Smooth muscle cell (in vitro differentiated cells): ENCODE measurements at regions not wholly inside any gene's neighbourhood (a gene's known extent, or its start where the extent isn't known, plus 50 kb on each side); places are given as distances from the start of the nearest gene placed in this dataset.

Source experiments
- DNase-seq: peaks from one replicate; lab custom pipeline; 2025; ENCODE audit not compliant: unreplicated experiment; lab: John Stamatoyannopoulos, UW
- H2AFZ ChIP-seq: fragments of 200-600 bp; sonication (generic); 2 replicates; pipeline ENCODE4 v1.6.0; 2016; ENCODE audit warnings: antibody characterized with exemption, low read depth, mild to moderate bottlenecking
- H3F3A ChIP-seq: fragments of 200-600 bp; sonication (generic); 2 replicates; pipeline ENCODE4 v1.6.0; 2017; ENCODE audit warnings: antibody characterized with exemption, low read depth
- H3K27ac ChIP-seq: fragments of 200-600 bp; sonication (generic); 2 replicates; pipeline ENCODE4 v1.5.1; 2016; ENCODE audit warnings: low read depth, mild to moderate bottlenecking
- H3K27me3 ChIP-seq: fragments of 200-600 bp; sonication (generic); 2 replicates; pipeline ENCODE4 v1.6.1; 2016; ENCODE audit warnings: low read depth, mild to moderate bottlenecking
- H3K36me3 ChIP-seq: fragments of 200-600 bp; sonication (generic); 2 replicates; pipeline ENCODE4 v1.5.1; 2016; ENCODE audit warnings: low read depth
- H3K4me1 ChIP-seq: fragments of 200-600 bp; sonication (generic); 2 replicates; pipeline ENCODE4 v1.5.1; 2016; ENCODE audit warnings: low read depth
- H3K4me2 ChIP-seq: fragments of 200-600 bp; sonication (generic); 2 replicates; pipeline ENCODE4 v1.6.0; 2016; ENCODE audit warnings: mild to moderate bottlenecking
- H3K4me3 ChIP-seq: fragments of 200-600 bp; sonication (generic); 2 replicates; pipeline ENCODE4 v1.5.1; 2016; ENCODE audit warnings: mild to moderate bottlenecking
- H3K79me2 ChIP-seq: fragments of 200-600 bp; sonication (generic); 2 replicates; pipeline ENCODE4 v1.6.0; 2016; ENCODE audit warnings: low read depth, mild to moderate bottlenecking
- H3K9ac ChIP-seq: fragments of 200-600 bp; sonication (generic); 2 replicates; pipeline ENCODE4 v1.6.0; 2016; ENCODE audit warnings: low read depth
- H3K9me3 ChIP-seq: fragments of 200-600 bp; sonication (generic); replicated peaks from 2 replicates; pipeline ENCODE4 v1.5.1; 2016; ENCODE audit warnings: low read depth
- H4K20me1 ChIP-seq: fragments of 200-600 bp; sonication (generic); 2 replicates; pipeline ENCODE4 v1.6.0; 2016; ENCODE audit warnings: low read depth
- WGBS: methylation state at CpG from one replicate; pipeline ENCODE4 v1.1.7; 2016; ENCODE audit warnings: low lambda C conversion rate; 5-methylcytosine and 5-hydroxymethylcytosine counted together
- TF ChIP-seq, protein P1 (sequence below): fragments of 200-600 bp; sonication (generic); IDR thresholded peaks from 2 replicates; pipeline ENCODE4 v1.5.1; 2017; ENCODE audit warnings: borderline replicate concordance, mild to moderate bottlenecking, antibody characterized with exemption; ENCODE audit not compliant: insufficient read depth, poor library complexity, severe bottlenecking

DNA sequence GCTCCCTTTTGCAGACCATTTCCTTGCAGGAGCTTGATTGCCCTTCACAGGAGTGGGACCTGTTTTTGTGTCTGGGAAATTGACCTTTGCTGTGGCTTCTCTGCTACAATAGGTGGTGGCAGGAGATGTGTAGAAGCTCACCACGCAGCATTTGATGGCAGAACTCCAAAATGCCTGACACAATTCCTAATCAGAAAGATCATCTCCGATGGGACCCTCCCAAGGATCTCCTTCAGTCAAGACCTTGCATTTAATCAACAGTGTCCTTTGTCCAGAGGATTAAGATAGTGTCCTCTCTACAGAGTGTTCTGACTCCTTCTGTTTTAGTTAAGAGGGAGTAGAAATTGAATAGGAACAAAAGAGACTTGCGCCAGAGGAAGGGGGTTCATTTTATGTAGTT is 83.6 kb upstream of the DDHD1 start:
- Histone ChIP-seq H3K27ac (no peak overlapping the region), H2AFZ (no peak overlapping the region), H4K20me1 (no peaks in the 10 kb centered on the region), H3K79me2 (no peaks in the 10 kb centered on the region), H3K9ac (no peak overlapping the region), H3F3A (no peaks in the 10 kb centered on the region), H3K4me1 (no peaks in the 10 kb centered on the region), H3K27me3 (no peaks in the 10 kb centered on the region), H3K4me2 (no peak overlapping the region), H3K9me3 (no peaks in the 10 kb centered on the region), H3K36me3 (no peaks in the 10 kb centered on the region), H3K4me3 (no peak overlapping the region)
- no peak for DNase-seq
- TF ChIP-seq, protein P1, sequence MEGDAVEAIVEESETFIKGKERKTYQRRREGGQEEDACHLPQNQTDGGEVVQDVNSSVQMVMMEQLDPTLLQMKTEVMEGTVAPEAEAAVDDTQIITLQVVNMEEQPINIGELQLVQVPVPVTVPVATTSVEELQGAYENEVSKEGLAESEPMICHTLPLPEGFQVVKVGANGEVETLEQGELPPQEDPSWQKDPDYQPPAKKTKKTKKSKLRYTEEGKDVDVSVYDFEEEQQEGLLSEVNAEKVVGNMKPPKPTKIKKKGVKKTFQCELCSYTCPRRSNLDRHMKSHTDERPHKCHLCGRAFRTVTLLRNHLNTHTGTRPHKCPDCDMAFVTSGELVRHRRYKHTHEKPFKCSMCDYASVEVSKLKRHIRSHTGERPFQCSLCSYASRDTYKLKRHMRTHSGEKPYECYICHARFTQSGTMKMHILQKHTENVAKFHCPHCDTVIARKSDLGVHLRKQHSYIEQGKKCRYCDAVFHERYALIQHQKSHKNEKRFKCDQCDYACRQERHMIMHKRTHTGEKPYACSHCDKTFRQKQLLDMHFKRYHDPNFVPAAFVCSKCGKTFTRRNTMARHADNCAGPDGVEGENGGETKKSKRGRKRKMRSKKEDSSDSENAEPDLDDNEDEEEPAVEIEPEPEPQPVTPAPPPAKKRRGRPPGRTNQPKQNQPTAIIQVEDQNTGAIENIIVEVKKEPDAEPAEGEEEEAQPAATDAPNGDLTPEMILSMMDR = no peak
- 96% methylated on average over 3 of the region's 3 CpGs for WGBS

DNA sequence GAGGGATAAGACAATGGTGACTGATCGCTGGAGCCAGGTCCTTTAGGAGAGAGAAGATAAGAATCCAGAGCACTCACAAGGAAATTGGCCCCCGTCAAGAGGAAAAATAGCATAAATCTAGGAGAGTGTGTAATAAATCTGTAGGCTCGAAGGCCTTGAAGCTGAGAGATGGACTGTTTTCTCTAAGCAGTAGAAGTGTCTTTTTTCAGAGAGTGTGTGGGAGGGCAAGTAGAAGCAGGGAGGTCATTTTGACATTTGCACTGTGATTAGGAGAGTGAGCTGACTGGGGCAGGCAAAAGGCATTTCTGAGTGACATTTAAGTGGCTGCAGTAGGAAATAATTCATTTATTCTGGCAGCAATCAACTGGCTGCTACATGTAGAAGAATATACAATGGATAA is 78.0 kb upstream of the DDHD1 start:
- Histone ChIP-seq H3K79me2 (no peaks in the 10 kb centered on the region), H3K9me3 (no peaks in the 10 kb centered on the region), H3F3A (no peaks in the 10 kb centered on the region), H3K4me1 (no peaks in the 10 kb centered on the region), H3K27ac (no peak overlapping the region), H3K4me3 (no peak overlapping the region), H3K4me2 (no peak overlapping the region), H2AFZ (peak overlapping the region; percentile 65), H4K20me1 (no peaks in the 10 kb centered on the region), H3K36me3 (no peaks in the 10 kb centered on the region), H3K27me3 (no peaks in the 10 kb centered on the region), H3K9ac (no peak overlapping the region)
- TF ChIP-seq, protein P1 = no peak
- DNase-seq = no peak
- 28% methylated on average over 3 of the region's 3 CpGs for WGBS

DNA sequence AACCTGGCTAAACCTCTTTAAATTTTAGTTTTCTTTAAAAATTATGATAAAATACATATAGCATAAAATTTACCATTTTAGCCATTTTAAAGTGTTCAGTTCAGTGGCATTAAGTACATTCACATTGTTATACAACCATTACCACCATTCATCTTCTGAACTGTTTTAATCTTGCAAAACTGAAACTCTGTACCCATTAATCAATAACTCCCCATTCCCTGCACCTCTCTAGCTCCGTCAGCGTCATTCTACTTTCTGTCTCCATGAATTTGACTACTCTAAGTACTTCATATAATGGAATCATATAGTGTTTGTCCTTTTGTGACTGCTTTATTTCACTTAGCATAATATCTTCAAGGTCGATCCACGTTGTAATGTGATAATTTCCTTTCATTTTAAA is 75.8 kb upstream of the DDHD1 start:
- no peak overlapping the region for H2AFZ ChIP-seq
- H3K79me2 ChIP-seq = no peaks in the 10 kb centered on the region
- no peaks in the 10 kb centered on the region for H3K27me3 ChIP-seq
- H3K4me1 ChIP-seq = no peaks in the 10 kb centered on the region
- no peak overlapping the region for H3K4me3 ChIP-seq
- no peaks in the 10 kb centered on the region for H4K20me1 ChIP-seq
- H3F3A ChIP-seq = no peaks in the 10 kb centered on the region
- H3K9me3 ChIP-seq = peaks cover 10% of the 10 kb centered on the region
- DNase-seq = no peak
- WGBS = 49% methylated on average over 4 of the region's 4 CpGs
- no peak overlapping the region for H3K9ac ChIP-seq
- H3K36me3 ChIP-seq = no peaks in the 10 kb centered on the region
- H3K27ac ChIP-seq = no peak overlapping the region
- H3K4me2 ChIP-seq = no peak overlapping the region
- TF ChIP-seq, protein P1 = no peak

DNA sequence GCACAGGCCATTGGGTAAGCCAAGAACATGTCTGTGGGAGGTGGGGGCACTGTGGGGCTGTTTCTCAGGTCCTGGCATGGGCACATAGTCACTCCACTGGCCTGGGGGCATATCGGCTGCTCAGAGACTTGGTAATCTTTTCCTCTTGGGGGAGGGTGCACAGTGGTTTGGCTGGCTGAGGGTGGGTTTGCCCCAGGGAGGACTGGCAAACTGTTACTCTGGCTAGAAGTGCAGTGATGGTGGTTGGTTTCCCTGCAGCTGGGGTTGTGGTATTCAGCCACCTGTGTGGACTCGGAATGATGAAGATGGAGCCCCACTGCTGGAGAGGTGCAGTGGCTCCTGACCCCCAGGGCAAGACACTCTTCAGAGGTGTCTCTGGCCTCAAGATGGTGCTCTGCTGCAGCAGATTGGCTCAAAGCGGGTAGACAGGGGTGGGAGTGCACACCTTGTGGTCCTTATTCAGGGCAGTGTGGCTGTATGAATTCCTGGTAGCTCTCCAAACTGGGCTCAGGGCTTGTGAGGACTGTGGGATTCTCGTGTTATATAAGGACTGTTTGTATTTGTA is 74.1 kb upstream of the DDHD1 start:
- DNase-seq = no peak
- Histone ChIP-seq H3K27me3 (no peaks in the 10 kb centered on the region), H3K27ac (no peak overlapping the region), H3K36me3 (no peaks in the 10 kb centered on the region), H3K79me2 (no peaks in the 10 kb centered on the region), H3K9ac (no peak overlapping the region), H3K4me3 (no peak overlapping the region), H3K4me1 (no peaks in the 10 kb centered on the region), H4K20me1 (no peaks in the 10 kb centered on the region), H3K4me2 (no peak overlapping the region), H2AFZ (no peak overlapping the region), H3F3A (no peaks in the 10 kb centered on the region), H3K9me3 (peaks cover 10% of the 10 kb centered on the region)
- TF ChIP-seq, protein P1 = no peak
- 95% methylated on average over 4 of the region's 4 CpGs for WGBS
